Transverse colon (tissue), 4 donors: ENCODE measurements at regions not wholly inside any gene's neighbourhood (a gene's known extent, or its start where the extent isn't known, plus 50 kb on each side); places are given as distances from the start of the nearest gene placed in this dataset.

Experiments
- DNase-seq: peaks from one replicate; pipeline ENCODE4 v3.0.0-alpha.2; 2019
- H3K27ac ChIP-seq, 4 donors: fragments of 200-600 bp; sonication (generic); 2 replicates each; pipeline ENCODE4 v1.5.1; 2016 to 2018; ENCODE audit warnings: inconsistent platforms in 4 of 4
- H3K27me3 ChIP-seq: fragments of 200-600 bp; sonication (generic); 2 replicates; pipeline ENCODE4 v1.5.1; 2017; ENCODE audit warnings: inconsistent platforms
- H3K36me3 ChIP-seq, 4 donors: fragments of 200-600 bp; sonication (generic); 2 replicates each; pipeline ENCODE4 v1.5.1; 2017 to 2019; ENCODE audit warnings: inconsistent platforms in 4 of 4
- H3K4me1 ChIP-seq, 4 donors: fragments of 200-600 bp; sonication (generic); 2 replicates each; pipeline ENCODE4 v1.5.1; 2017 to 2020; ENCODE audit warnings: inconsistent platforms in 4 of 4
- H3K4me3 ChIP-seq, 4 donors: fragments of 200-600 bp; sonication (generic); 1 replicate in 1 of 4; 2 replicates in 3 of 4; pipeline versions ENCODE4 v1.5.1 to v1.6.1; 2017 to 2019; ENCODE audit warnings: inconsistent platforms in 4 of 4
- H3K9me3 ChIP-seq, 2 donors: fragments of 200-600 bp; sonication (generic); 2 replicates each; pipeline ENCODE4 v1.5.1; 2017 to 2019; ENCODE audit warnings: inconsistent platforms in 2 of 2
- CTCF ChIP-seq, 5 experiments: fragments of 200-600 bp in 3 of 5; fragments of 450-650 bp in 2 of 5; sonication (generic) in 3 of 5; IDR thresholded peaks; 1 replicate in 2 of 5; 2 replicates in 3 of 5; pipeline ENCODE4 v1.5.1; 2016 to 2017; ENCODE audit warnings: antibody characterized with exemption in 5 of 5, inconsistent platforms in 3 of 5, mild to moderate bottlenecking in 2 of 5, moderate library complexity in 1 of 5
- EP300 ChIP-seq: sonication (generic); formaldehyde crosslinking; IDR thresholded peaks from one replicate; pipeline ENCODE4 v1.6.1; 2017; ENCODE audit warnings: antibody characterized with exemption, low read depth
- POLR2A ChIP-seq: fragments of 450-650 bp; IDR thresholded peaks from one replicate; pipeline ENCODE4 v1.6.1; 2016; ENCODE audit warnings: antibody characterized with exemption, mild to moderate bottlenecking, moderate library complexity
- POLR2AphosphoS5 ChIP-seq, 3 donors: sonication (generic); formaldehyde crosslinking; IDR thresholded peaks; one replicate each; pipeline ENCODE4 v1.6.1; 2016; ENCODE audit warnings: antibody characterized with exemption in 3 of 3
- WGBS, 2 donors: methylation state at CpG; one replicate each; pipeline ENCODE4 v1.1.5; 2018; ENCODE audit warnings: low coverage in 1 of 2; 5-methylcytosine and 5-hydroxymethylcytosine counted together
- in situ Hi-C, 4 donors: fragments of 200-750 bp; cut with MboI; loops; one replicate each; pipeline versions ENCODE4 v1.15.0 to v1.15.1; 2017; ENCODE audit warnings: low sequenced_read_pairs in 3 of 4, low pct_ligation_motif_present in 1 of 4, low pct_unique_long_range_greater_than_20kb in 1 of 4
- intact Hi-C: fragments of 100-400 bp; cut with DNase I; formaldehyde crosslinking; loops from one replicate; pipeline ENCODE4 v1.15.1; 2023; ENCODE audit warnings: low total_unique reads

GRCh38 chr13:73820688-73821087 lies 313.5 kb downstream of the KLF12 start:
- H3K27me3 ChIP-seq, result no peaks in the 10 kb centered on the region
- no peaks in the 10 kb centered on the region for H3K9me3 ChIP-seq
- intact Hi-C loops, result no loop called here
- no peak overlapping the region for H3K4me3 ChIP-seq
- DNase-seq, result no peak
- in situ Hi-C loops, result no loop called here
- H3K4me1 ChIP-seq, result no peaks in the 10 kb centered on the region
- no peaks in the 10 kb centered on the region for H3K36me3 ChIP-seq
- 77 to 79% methylated on average over 2 of the region's 2 CpGs for WGBS, 2 donors
- no peak overlapping the region for H3K27ac ChIP-seq
- TF ChIP-seq CTCF (IDR thresholded peaks at IDR 0.05) (no peak), POLR2AphosphoS5 (IDR thresholded peaks at IDR 0.05) (no peak), EP300 (no peak), POLR2A (no peak)

DNA sequence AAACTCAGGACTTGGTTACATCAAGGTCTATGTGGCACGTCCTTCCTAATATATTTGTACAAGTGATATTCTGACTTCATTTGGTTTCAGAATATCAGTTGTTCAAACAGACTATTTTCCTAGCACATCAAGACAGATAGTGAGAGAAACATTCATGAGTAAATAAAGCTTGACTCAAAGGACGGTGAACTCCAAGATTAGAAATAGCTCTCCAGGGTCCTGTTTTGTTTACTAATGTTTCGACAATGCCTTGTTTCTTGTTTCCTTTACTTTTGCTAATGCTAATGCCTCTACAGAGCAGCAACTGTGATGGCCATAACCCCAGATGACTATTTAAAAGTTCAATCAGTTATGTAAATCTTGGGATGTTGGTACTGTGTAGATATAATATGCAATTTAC lies 313.9 kb downstream of the KLF12 start:
- in situ Hi-C loops, result no loop called here
- 84 to 94% methylated on average over 3 of the region's 3 CpGs for WGBS, 2 donors

GRCh38 chr13:73819711-73820110 lies 314.5 kb downstream of the KLF12 start:
- no peaks in the 10 kb centered on the region for H3K27me3 ChIP-seq
- no peaks in the 10 kb centered on the region for H3K9me3 ChIP-seq
- TF ChIP-seq POLR2A (no peak), EP300 (no peak)
- H3K4me3 ChIP-seq, result no peak overlapping the region
- H3K36me3 ChIP-seq, result no peaks in the 10 kb centered on the region
- in situ Hi-C loops (no loop called here), intact Hi-C loops (no loop called here)
- no peak overlapping the region for H3K27ac ChIP-seq
- H3K4me1 ChIP-seq, result no peaks in the 10 kb centered on the region
- no peak for DNase-seq

More for the DNA sequence above, 313.9 kb downstream of the KLF12 start:
- Histone ChIP-seq H3K27me3 (no peaks in the 10 kb centered on the region), H3K27ac (no peak overlapping the region), H3K4me1 (no peaks in the 10 kb centered on the region), H3K9me3 (no peaks in the 10 kb centered on the region), H3K4me3 (no peak overlapping the region), H3K36me3 (no peaks in the 10 kb centered on the region)
- no peak for TF ChIP-seq CTCF (IDR thresholded peaks at IDR 0.05)
- TF ChIP-seq EP300, result no peak
- no peak for TF ChIP-seq POLR2A
- TF ChIP-seq POLR2AphosphoS5 (IDR thresholded peaks at IDR 0.05), result no peak
- no peak for DNase-seq
- intact Hi-C loops, result no loop called here

GRCh38 chr13:73816702-73817101 lies 317.5 kb downstream of the KLF12 start:
- Histone ChIP-seq H3K27me3 (no peaks in the 10 kb centered on the region), H3K27ac (no peak overlapping the region), H3K4me1 (no peaks in the 10 kb centered on the region), H3K36me3 (no peaks in the 10 kb centered on the region), H3K9me3 (no peaks in the 10 kb centered on the region), H3K4me3 (no peak overlapping the region)
- TF ChIP-seq CTCF (IDR thresholded peaks at IDR 0.05) (no peak), POLR2AphosphoS5 (IDR thresholded peaks at IDR 0.05) (no peak), EP300 (no peak), POLR2A (no peak)
- intact Hi-C loops, result no loop called here
- 100% methylated on average over 2 of the region's 2 CpGs; no CpG with 5 or more reads in 1 of the 2 donors for WGBS, 2 donors
- no peak for DNase-seq
- in situ Hi-C loops, result no loop called here

DNA sequence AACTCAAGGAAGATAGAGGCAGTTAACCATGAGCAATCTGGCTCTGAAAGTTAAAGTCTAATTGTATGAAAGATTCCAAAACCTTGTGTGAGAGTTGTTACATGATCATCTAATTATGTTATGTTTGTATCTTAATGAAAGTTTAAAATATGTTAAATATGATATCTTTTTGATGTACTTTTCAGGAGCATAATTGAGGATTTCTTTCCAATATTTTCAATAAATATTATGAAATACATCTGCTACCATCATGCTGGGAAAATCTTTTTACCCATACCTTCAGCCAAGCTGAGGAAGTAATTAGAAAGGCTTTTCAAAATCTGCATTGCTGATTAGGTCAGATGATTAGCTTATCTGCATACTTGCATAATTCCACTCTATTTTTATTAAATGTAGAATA lies 318.4 kb downstream of the KLF12 start:
- intact Hi-C loops (no loop called here), in situ Hi-C loops (no loop called here)
- Histone ChIP-seq H3K27ac (no peak overlapping the region), H3K9me3 (no peaks in the 10 kb centered on the region), H3K4me1 (no peaks in the 10 kb centered on the region), H3K27me3 (no peaks in the 10 kb centered on the region), H3K36me3 (no peaks in the 10 kb centered on the region), H3K4me3 (no peak overlapping the region)
- TF ChIP-seq POLR2AphosphoS5 (IDR thresholded peaks at IDR 0.05) (no peak), POLR2A (no peak), CTCF (IDR thresholded peaks at IDR 0.05) (no peak), EP300 (no peak)
- no peak for DNase-seq
